HG02973 (cell line): ENCODE measurements at regions not wholly inside any gene's neighbourhood (a gene's known extent, or its start where the extent isn't known, plus 50 kb on each side); places are given as distances from the start of the nearest gene placed in this dataset.
A peak's percentile ranks its signal among the peaks of the same experiment; 100 is the strongest.

Experiments used
- ATAC-seq: cut with Tn5 transposase; IDR thresholded peaks from one replicate; pipeline ENCODE4 v1.9.1; 2021; ENCODE audit warnings: moderate library complexity; ENCODE audit not compliant: unreplicated experiment

DNA sequence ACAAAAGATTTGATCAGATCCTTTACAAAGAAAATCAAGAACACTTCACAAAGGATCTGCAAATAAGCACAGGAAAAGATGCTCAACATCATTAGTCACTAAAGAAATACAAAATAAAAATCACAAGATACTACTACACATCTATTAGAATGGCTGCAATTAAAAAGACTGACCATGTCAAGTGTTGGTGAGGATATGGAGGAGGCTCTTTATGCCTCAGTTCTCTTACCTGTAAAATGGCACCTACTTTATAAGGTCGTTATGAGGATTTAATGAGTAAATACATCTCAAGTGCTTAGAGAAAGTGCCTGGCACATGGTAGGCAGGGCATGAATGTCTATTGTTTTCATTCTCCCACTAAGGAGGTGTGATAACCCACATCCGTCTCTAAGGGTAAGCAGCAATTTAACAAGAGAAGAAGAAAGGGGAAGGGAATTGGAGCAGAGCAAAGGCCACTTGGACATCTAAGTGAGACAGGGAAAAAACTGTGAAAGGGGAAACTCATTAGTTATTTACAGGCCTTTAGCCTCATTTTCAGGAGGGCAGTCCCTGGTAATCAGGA, 157.5 kb upstream of the NFE2L3 start:
- no peak for ATAC-seq

DNA sequence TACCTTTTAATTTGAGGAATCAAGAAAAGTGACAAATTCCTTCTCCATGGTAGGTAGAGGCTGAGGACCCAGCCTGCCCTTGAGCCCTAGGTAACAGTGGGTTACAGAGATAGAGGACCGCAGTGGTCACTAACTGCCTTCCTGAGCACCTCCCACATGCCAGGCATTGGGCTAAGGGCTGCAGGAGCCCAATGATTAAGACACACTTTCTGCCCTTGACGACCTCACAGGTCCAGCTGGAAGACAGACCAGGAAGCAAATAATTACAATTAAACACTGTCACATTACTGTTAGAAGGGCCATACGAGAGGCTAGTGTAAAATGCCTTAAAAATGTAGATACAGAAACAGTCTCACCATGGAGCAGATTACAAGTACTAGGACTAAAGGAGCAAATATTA, 156.8 kb upstream of the NFE2L3 start:
- no peak for ATAC-seq

DNA sequence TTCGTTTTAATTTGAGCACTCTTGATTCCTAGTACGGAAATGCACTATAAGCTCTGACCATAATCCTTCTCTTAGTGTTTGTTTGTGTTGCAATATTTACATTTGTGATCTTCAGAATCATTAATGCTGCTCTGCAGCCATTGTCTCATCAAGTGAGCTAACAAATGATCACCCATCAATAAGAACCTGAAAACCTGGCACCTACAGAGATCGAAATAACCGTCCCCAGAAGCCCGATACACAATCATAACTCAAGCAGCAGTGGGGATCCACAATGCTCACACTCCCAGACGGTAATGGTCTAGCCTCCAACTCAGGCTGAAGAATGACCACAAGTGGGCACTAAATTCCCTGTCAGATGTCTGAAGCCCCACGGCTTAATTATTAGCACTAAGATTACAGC, 156.0 kb upstream of the NFE2L3 start:
- ATAC-seq: no peak

DNA sequence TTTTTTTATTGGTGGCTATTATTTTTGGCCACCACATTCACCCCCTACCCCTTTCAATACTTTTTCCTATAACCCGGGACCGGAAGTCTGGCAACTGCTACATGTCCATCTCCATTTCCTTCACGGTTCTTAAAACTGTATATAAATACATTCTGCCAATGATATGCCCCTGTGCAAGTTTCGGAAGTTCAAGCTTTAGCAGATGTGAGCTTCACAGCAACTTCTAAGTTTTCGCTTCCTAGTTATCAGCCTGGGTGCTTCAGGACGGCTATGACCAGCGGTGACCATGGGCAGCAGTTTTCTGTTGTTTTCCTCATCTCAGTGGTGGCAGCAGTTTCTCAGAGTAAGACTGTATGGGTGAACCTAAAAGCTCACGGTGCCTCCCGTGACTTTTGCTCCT, 153.5 kb upstream of the NFE2L3 start:
- ATAC-seq: no peak

DNA sequence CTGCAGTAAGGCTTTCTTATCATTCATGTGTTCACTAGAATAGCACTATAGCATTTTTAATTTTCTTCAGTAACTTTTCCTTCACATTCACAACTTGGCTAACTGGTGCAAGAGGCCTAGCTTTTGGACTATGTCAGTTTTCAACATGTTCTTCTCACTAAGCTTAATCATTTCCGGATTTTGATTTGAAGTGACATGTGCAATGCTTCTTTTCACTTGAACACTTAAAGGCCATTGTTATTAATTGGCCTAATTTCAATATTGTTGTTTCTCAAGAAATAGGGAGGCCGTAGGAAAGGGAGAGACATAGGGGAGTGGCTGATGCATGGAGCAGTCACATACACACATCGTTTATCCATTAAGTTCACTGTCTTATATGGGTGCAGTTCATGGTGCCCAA, 151.2 kb upstream of the NFE2L3 start:
- ATAC-seq: no peak

DNA sequence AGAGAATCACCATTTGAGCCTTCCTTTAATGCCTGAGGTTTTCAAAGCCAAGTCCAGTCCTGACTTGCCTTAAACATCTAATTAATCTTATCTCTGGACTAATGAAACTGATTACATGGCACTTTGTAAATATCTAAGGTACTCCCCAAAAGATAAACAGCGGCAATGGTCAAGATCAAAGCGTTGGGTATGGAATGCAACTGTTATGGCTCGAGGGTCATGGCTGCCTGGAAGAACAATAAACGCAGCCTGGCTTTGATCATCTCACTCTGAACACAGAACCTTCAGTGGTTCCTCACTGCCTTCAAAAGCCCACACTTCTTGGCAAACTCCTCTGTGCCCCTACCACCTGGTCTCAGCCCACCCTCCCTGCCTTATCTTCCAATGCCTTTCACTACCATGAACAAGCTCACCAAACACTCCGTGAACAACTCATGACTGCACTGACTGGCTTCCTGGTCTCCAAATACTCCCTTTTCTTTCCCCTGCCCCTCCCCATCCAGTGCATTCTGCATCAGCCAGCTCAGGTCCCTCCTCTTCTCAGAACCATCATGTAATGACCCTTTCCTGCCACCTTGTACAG, 150.2 kb upstream of the NFE2L3 start:
- ATAC-seq: no peak

DNA sequence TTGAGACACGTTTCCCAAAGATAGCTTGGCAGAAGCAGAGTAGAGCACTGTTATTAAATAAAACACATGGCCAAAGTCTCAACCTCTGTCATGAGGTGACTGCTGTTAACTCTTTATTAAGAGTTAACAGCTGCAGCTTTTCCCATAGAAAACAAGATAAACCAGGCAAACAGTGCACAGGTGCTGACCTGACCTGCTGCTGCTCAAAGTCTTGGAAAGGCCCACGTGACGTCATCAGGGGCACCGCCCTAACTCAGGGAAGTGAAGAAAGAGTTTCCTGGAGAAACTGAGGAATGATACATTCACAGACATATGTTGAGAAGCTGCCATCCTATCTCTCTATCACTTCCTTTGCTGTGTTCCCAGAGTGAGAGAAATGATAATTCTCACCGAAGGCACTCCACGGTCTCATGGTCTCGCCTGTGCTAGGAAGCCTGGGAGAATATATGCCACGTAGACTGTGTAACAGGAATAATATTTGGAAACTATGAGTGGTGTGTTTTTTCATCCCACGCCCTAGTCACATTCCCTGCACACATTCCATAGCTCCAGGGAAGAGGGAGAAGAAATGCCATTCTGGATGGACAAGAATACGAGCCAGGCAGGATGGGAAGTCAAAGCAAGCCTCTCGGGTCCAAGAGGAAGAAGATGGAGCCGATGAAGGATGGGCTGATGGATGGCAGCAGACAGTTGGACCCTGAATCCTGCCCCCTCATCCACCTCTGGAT, 146.2 kb upstream of the NFE2L3 start:
- no peak for ATAC-seq

DNA sequence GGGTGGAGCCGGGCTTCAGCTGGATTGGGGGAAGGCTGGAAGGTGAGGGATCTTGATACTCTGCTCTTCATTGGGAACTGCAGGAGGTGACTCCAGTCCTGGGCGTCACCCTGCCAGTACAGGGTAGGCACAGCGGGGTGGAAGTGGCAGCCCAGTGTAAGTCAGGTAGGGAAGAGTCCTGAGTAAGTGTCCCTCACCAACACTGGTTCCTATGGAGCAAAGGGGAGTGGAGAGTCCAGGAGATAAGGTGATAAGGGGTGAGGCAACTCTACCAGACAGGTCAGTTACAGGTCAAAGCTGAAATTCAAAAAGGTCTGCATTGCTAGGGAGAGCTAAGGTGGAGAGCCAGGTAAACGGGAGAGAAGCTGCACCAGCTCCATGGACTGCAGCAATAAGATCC, 145.6 kb upstream of the NFE2L3 start:
- ATAC-seq: no peak

DNA sequence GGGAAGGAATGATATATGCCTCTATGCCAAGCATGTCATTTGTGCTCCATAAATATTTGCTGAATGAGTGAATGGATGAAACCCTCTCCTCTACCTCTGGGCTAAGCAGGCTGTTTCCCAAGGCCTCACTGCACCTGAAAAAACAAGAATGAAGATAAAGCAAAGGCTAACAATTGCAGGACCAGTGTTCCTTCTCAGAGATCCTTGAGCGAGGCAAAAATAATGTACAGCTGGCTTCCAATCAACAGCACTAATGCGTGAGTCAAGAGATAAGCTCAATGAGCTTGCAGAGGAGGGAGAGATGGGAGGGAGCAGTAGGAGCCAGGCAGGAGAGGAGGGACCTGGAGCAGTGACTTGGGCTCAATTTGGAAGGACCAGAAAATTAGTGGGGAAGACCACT, 144.5 kb upstream of the NFE2L3 start:
- no peak for ATAC-seq

DNA sequence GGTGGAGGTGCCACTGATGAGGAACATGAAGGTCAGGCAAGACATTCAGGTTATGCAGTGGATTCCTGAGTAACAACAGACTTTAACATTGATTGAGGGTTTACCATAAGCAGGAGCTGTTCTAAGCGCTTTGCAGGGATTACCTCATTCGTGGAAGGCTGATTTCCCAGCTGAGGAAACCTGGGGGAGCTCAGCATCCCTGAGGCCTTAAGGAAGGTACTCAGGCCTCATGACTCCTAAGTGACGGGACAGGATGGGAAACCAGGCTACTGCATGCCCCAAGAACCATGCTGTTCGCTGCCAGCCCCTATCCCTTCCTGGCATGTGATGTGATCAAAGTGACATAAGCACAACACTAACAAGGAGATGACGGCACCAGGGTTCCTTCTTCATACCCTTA, 143.6 kb upstream of the NFE2L3 start:
- ATAC-seq: no peak

DNA sequence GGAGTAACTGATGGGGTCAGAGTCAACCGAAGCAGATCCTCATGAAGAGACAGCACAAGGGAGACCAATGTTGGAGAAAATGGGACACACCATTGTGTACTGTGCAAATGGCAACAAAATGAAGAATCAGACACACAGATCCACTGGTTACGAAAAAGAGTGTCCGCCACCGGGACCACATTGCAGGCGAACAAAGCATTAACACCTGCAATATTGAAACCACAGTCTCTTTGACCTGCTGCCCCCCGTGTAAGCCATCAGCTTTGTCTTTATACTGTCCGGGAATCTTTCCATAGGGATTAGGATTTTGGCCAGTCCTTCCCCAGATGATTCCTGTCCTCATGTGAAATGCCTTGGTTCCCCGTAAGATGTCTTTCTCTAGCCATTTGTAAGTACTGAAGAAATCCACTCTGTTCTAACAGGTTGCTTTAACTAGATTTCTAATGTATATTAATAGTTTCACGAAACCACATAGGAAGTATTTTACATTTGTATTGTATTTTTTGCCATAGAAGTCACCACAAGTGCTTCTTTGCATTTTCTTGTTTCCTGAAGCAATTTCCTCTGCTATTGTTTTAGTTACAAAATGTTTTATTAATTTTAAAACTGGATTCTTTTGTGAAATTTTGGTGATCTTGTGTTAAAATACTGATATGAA, 140.8 kb upstream of the NFE2L3 start:
- peak; percentile 59 for ATAC-seq

DNA sequence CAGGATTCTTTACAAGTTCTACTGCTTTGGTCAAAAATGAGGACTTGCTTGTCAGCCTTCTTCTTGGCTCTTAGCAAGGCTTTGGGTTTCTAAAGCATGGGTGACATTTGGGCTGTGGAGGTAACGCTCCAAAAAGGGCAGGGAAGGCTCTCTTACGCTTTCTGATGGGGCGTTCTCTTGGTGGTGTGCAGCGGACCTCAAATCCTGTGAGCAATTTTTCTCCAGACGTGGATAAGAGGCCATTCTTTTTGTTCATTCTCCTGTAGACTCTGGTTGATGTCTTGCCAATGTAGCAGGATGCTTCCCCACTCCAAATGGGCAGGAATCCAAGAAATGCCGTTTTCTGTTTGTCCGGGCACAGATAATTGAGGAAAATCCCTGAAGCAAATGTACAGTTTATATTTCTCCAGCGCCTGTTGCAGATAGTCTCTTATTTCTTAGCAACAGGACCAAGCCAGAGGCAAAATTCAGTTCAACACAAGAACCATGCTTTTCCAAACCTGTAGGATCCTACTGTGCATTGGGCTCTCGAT, 138.4 kb upstream of the NFE2L3 start:
- no peak for ATAC-seq

DNA sequence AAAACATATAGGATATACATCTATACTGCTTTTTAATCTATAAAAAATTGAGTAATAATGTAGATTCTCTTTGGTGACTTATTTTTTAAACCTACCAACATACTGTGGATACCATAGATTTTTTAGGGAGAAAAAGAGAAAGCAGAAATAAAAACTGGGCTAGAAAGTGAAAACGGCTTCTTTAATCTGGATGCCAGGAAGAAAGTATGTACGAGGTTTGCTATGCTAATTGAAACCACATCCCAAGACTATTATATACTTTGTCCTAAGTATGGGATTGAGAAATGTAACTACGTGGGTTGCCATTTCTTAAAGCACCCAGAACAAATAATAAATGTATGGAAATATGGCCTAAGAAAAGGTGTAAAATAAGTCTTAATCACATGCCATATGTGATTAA, 129.0 kb upstream of the NFE2L3 start:
- ATAC-seq: no peak

DNA sequence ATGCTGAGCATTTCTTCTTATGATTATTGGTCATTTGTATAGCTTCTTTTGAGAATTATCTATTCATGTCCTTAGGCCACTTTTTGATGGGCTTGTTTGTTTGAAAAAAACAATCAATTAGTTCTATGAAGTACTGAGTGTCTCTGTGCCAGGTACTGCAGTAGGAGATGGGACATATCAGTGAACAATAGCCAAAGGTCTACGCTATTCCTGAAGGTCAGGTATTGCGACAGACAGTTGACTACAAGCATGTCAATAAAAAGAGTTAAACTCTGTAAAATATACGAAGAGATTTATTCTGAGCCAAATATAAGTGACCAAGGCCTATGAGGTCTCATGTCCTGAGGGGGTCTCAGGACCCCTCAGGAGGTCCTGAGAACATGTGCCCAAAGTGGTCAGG, 122.1 kb upstream of the NFE2L3 start:
- ATAC-seq: no peak

DNA sequence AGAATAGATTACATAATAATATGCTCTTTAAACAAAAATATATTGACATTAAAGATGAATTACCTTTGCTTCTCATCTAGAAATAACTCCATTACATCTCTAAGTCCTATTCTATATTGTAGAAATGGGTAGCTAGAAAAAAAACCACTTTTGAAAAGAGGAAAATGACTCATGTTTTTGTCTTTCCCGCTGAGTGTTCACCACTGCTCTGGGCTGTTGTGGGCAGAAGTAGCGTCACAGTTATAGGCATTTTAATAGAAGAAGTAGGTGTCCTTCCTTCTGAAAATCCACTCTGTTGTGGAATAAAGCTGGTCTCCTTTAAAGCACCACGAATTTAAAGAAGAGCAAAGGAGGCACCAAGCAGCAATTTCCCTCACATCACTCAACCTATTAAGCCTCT, 117.6 kb upstream of the NFE2L3 start:
- no peak for ATAC-seq

DNA sequence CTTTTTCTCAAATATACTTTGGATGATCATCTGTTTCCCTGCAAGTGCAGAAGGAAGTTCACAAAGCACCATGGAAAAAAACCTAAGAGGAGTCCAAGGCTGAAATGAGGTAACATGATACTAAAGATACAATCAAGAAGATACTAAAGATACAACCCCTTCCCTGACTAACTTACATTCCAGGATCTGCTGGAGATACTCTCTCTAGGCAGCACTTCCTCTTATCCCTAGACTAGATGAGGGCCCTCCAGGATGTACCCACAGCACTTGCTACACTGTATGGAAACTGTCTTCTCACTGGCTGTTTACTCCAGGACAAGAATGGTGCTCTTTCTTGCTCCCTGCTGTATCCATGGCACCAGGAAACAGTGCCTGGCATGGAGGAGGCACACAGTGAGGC, 116.4 kb upstream of the NFE2L3 start:
- ATAC-seq: no peak

DNA sequence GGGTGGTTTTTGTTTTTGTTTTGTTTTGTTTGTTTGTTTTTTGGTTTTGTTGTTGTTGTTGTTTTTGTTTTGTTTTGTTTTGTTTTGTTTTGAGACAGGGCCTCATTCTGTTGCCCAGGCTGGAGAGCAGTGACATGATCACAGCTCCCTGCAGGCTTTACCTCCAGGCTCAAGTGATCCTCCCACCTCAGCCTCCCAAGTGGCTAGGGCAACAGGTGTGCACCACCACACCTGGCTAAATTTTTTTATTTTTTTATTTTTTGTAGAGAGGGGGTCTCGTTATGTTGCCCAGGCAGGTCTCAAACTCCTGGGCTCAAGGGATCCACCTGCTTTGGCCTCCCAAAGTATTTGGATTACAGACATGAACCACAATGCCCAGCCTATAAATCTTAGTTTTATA, 115.9 kb upstream of the NFE2L3 start:
- no peak for ATAC-seq

DNA sequence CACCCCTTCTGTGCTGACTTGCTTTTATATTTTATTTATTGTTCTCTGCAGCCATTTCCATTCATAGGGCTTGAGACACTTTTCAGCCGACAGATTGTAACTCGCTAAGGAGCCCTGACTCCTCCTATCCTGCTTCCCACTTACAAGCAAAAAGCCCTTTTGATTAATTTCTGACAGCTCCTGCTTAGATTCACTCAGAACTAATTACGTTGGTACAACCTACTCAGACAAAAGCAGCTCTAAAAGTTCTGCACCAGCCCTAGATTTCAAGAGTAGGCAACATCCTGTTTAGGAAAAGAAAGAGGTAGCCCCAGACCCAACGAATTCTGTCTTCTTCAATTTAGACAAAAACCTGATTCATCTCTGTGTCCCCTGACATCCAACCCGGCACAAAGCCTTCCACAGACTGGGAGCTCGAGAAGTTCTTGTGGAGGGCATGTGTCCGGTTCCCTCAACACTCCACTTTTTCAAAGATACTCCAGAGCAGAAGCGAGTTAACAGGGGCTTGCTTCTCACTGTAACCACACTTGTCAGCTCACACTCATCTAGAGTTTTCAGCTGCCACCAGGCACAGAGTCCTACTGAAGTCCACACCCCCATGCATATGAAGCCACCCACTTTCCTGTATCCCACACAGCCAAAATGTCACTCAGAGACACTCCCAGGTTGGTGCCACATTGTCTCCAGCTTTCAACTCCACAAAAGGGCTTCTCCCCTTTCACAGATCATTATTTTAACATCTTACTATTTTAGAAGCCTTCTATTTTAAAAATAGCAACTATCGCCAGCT, 113.6 kb upstream of the NFE2L3 start:
- no peak for ATAC-seq

DNA sequence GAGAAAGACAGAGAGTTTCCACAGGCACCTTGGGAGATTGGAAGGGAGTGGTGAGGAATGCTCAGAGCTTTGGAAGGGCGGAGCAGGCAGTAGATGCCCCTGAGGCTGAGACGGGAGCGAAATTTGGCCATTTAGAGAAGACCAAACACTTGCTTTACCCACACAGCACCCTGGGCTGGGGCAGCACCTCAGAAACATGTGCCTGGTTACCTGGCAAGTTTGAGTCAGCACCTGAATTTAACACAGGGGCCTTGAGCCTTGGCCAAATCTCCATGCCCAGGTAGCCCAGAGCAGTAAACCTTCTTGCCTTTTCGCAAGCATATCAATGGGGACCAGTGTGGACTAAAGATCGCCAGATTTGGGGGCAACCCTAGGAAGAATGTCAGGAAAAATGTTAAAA, 111.9 kb upstream of the NFE2L3 start:
- no peak for ATAC-seq

DNA sequence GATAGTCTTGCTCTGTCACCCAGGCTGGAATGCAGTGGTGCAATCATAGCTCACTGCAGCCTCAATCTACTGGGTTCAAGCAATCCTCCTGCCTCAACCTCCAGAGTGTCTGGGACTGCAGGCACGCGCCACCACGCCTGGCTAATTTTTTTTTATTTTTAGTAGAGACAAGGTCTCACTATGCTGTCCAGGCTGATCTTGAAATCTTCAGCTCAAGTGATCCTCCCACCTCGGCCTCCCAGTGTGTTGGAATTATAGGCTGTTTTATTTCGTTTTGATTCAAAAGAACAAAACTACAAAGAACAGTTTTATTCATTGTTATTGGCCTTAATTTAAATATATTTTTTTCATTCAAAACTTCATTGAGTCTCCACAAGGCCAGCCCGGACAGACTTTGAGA, 109.8 kb upstream of the NFE2L3 start:
- ATAC-seq: no peak

DNA sequence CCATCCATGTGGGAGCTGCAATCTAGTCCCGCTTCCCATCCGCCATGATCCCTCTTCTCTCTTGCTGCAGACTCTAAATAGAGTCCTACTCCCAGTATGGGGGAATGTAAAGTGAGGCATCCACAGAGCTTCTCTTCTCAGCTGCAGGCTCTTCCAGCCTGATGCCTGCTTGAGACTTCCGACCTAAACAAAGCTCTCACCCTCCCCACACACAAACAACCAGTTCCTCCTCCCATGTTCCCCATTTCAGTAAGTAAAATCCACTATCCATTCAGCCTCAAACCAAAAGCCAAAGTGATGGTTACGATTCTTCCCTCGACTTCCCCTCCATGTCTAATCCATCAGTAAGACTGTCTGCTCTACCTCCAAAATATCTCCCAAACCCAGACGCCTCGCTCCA, 108.2 kb upstream of the NFE2L3 start:
- ATAC-seq: no peak
